ENCODE measurements at regions not wholly inside any gene's neighbourhood (a gene's known extent, or its start where the extent isn't known, plus 50 kb on each side); places are given as distances from the start of the nearest gene placed in this dataset.

DNA sequence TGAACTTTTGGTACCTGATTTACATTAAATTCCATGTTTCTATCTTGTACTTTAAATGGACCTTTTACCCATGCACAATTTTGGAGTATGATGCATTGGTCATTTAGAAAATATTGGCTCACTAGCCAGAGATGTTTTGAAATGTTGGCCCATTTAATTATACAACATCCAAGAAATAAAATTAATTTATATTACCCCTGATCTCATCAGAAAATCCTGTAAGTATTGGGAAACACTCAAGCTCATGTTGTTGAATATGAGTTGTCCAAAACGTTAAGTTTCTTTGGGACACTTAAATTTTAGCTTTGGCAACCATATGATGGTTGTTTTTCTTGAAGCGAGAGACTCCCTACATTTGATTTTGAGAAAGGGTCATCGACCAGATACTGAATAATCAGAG lies 492.7 kb downstream of the RPS24 start:
- no peak for DNase-seq

DNA sequence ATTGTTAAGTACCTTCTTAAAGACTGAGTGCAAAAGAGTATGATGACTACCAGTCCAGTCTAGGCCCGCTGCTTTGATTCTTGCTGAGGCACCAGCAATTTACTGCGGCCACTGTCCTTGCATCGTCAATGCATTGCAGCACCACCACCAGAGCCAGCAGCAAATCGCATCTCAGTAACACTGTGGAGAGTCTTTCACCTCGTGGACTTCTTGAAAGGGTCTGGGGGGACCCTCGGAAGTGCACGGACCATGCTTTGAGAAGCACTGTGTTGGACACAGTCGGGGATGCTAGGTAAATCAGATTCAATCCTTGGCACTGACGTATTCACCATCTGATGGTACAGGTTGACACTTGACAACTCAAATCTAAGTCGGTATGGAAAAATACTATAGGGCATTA lies 493.6 kb downstream of the RPS24 start:
- no peak for DNase-seq

DNA sequence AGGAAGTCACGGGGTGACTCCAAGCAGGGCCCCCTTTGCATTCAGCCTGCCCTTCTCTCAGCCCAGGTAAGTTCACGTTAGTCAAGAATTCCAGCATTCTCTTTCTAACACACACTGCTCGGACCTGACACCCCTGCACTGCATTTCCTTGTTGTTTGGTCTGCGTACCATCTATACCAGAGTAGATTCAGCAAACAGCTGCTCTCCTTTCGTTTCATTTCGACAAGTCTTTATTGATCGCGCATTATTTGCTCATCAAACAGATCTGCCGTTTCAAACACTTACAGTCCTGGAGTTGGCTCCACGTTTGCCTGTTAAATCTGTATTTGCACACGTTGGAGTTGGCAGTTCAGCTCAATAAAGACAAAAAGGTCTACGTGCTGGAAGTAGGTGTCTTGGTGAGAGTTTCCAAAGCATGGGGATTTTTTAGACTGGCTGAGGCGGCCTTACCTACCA lies 495.1 kb downstream of the RPS24 start:
- no peak for DNase-seq

DNA sequence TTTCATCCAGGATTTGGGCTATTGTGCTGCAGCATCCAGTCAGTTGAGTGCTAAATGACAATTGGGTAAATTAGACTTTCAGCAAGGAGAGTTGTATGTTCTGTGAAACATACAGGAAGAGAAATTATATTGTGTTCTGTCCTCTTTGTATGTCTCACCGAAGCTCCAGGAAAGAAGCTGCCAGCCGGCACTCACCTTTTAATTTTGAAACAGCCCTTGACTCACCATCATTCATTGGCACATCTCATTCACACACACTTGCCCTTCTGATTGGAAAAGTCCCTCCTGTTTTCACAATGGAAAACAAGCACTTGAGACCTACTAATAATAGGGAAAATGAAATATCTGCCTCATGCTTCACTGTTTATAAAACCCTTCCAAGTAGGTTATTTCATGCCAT lies 495.6 kb downstream of the RPS24 start:
- no peak for DNase-seq

DNA sequence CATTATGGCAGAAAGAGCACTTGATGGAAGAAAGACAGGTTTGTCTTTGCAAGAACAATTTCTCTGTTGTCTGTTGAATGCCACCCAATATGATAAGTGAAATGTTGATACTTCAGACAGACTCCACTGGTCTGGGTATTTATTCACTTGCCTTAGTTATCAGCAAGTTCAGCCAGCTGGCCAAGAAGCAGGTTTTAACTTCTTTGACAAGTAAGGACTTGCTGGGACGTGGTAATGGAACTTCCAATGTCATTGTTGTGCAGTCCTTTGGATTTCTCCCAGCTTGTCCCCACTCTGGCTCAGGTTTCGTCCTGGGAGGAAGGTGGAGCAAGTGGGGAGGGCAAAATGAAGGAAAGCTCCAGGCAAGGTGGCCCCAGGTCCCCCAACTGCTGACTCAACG lies 497.4 kb downstream of the RPS24 start:
- no peak for DNase-seq

DNA sequence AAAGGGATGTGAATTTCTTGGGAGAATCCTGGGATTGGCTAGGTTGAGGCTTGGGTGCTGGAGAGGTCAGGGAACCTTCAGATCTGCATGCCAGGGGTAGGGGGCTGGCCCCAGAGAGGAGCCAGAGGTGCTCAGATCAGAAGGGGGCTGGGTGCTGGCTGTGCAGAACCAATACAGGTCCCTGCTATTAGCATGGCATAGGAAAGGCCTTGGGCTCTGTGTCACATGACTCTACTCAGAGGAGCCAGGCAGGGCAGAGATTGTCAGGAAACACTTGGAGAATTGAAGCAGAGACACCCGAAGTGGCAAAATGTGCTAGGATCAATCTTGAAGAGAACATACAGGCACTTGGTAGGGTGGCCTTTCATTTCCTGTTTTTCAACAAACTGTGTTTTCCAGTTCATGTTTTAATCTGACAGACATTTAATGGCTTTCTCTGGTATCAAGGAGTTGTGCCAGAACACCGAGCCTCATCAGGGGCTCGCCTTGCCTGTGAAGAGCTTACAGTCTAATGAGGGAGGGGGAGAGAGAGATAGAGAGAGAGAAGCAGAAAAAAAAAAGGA lies 498.9 kb downstream of the RPS24 start:
- no peak for DNase-seq

DNA sequence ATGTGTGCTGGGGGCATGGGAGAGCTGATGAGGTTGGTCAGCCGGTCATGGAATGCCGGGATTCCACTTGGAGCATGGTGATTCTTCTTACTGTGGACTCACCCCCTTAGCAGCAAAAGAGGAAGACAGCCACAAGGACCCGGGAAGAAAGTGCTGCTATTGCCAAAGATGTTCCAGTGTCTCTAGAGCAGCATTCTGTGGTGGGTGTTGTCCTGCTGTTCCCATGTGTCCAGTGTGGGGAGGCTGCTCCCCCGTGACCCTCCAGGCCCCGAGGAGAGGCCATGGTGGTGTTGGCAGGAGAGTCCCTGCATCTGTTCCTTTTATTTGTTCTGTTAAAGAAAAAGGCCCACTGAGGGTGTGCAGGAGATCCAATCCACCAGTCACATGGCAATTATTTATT lies 499.4 kb downstream of the RPS24 start:
- no peak for DNase-seq

DNA sequence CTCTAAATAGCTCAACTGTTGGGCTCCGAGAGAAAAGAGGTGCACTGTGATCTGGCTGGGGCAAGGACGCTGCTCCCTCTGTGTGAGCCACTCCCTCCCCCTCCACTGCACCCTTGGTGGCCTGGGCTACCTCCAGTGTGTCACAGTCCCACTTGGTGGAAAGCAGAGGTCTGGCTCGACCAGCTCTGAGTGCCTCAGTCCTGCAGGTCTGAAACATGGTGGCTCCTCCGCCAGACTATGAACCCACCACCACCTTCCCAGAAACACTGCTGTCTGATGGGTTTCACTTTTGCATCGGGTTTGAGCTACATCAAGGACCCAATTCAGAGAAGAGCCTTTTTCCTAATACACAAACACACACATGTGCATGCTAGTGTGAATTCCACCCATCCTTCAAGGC lies 500.1 kb downstream of the RPS24 start:
- DNase-seq, result no peak

DNA sequence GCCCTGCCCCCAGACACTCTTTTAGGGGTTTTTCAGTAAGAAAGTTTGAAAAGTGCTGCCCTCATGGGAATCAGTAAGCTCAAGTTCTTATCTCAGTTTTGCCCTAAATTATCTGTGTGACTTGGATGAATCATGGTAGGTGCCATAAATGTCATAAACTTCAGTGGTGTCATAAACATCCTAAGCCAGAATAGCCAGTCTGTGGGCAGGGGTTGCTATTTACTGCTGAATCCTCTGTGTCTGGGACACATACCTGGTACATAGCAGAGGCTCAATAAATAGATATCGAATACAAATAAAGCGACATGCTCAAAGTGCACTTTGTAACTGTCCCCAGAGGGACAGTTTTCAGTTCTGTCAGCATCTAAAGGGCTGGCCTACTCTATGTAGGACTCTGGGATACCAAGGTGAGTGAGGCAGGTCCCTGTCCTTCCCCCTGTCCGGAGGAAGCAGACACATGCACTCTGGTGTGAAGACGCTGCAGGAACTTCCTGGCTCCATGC lies 502.1 kb downstream of the RPS24 start:
- no peak for DNase-seq

DNA sequence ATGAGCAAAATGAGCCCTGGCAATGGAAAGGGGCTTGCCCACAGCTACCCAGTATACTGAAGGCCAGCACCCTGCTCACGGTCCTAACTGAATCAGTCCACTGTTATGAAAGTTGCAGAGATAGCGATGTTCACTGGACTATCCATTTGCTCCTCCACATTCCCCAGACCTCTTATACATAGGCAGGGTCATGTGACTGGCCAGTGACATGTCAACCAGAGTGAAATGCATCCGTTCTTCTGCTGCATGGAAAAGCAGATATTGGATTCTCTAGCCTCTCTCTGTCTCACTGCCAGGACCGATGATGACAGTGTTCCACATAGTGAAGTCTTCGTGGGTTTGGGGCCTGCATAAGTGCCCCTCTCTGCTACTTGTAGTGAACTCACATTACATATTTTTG lies 503.4 kb downstream of the RPS24 start:
- no peak for DNase-seq

DNA sequence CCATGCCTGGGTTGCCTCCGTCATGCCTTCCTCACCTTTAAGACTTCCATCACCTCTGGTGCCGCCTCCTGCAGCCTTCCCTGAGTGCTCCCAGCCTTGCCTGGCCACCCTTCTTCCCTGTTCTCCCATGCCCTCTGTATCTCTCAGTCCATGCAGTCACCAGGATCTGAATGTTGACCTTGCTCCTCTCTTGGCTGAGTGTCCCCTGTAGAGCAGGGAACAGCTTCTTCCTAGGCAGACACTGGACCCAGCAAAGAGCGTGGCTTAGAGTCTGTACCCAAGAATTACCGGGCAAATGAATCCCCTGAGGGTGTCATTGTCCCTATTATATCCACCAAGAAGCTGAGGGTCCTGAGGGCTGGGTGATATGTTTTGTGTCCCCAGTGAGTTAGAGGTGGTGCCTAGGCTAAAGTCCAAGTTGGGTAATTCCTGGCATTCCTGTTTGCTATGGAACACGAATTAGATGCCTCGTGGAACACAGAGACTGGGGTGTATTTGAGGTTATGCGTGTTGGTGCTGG lies 505.6 kb downstream of the RPS24 start:
- DNase-seq, result no peak

DNA sequence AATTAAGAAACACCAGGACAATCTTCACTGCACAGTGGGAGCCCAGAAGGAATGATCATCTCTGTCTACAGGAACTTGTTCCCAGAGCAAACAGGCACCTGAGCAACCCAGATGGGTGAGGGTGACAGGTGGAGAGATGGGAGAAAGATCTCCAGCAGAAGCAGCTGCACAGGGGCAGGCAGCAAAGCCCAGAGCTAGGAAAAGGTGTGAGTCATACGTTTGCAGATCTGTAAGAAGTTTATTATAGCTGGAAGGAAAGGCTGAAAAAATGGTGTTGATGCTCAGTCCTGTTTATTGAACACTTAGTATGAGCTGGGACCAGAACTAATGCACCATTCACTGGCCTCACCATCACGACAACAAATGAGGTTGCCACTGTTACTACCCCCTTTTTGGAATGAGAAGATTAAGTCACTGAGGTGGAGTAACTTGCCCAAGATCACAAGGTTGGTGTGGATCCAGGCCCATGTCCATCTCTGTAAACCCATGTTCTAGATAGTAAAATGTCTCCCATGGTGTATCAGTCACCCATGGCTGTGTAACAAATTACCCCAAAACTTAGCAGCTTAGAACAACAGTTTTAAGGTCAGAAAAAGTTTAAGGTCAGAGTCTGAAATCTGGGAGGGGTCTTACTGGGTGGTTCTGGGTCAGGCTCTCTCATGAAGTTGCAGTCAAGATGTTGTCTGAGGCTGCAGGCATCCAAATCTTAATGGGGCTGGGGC lies 506.9 kb downstream of the RPS24 start:
- DNase-seq, result peak in 1 of 2 donors; percentile 25

DNA sequence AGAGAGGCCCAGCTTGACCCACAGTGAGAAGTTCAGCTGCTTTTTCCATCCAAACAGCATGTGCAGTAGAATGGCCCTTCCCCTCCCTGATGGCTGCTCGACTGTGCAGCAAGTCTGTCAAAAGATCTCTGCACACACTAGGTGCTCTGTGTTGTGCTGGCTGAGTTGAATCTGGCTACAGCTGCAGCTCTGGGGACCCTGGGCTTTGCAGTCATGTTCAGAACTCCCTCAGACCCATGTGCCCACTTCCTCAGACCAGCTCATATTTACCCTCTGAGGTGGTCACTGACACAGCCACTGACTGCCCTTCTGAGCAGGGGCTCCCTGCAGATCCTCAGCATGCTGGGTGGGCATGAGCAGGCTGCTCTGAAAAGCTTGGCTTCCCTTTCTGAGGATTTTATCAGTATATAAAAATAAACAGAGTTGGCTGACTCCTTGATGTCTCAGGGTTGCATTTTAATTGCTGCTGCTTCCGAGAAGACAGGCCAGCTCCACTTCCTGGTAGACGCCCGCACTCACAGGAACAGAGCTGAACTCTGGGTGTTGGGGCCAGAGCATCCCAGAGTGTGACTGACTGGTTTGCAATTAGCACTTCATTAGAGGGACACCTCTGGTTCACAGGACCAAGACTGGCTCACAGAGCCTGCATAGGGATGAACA lies 507.9 kb downstream of the RPS24 start:
- DNase-seq, result no peak

DNA sequence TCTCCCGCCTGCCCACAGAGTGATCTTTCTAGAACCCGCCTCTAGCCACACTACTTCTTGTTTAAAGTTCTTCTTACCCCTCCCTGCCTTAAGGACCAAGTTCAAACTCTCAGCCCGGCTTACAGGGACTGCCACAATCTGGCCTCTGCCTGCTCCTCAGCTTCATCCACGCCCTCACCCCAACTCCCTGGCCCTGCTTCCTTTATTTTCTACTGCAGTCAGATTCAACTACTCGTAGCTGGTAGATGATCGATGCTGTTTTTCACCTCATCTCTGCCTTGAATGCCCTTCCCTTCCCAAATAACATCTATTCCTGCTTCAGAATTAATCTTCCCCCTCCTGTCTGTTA lies 508.5 kb downstream of the RPS24 start:
- DNase-seq, result no peak

DNA sequence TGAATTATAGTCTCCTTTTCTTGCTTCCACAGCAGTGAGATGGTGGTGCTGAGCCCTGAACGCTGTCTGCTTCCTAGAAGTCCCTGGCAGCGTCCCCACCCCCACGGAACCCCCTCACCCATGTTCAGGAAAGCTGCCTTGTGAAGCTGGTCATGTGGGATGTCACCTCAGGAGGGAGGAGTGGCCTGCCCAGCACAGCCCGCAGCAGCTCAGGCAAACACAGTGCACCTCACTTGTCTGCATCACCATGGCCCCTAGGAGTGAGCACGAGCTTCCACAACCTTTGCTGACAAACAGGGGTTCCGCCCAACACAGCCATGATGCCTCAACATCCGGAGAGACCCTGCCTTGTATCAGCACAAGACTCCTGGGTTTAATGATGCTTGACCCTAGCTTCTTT lies 508.9 kb downstream of the RPS24 start:
- no peak for DNase-seq

DNA sequence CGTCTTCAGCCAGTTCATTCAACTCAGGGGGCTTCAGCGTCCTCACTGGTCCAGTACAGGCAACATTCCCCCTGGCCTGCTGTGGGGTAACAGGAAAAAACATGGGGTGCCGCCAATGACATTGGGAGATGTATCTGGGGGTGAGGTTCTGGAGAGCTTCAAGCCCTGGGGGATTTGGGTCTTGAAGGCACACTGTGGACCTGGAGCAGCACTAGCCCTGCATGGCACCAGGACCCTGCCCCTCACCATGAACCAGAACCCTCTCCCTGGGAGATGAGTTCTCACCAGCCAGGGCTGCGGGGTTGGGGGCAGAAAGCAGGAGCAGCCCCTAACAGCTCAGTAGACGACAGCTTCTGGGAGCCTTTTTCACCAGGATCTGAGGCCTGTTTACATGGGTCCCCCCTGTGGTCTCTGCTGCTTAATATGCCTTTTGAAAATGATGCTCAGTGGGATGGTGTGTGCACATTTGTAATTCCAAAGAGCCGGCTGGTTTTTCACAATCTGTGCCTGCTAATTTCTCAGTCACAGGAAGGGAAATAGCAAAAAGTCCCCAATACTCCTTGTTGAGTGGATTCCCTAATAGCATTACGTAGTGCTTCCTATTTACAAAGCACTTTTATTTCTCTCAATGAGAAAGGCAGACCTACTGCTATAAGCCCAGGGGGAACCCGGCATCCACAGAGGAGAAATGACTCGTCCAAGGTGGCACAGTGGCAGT lies 509.5 kb downstream of the RPS24 start:
- no peak for DNase-seq

DNA sequence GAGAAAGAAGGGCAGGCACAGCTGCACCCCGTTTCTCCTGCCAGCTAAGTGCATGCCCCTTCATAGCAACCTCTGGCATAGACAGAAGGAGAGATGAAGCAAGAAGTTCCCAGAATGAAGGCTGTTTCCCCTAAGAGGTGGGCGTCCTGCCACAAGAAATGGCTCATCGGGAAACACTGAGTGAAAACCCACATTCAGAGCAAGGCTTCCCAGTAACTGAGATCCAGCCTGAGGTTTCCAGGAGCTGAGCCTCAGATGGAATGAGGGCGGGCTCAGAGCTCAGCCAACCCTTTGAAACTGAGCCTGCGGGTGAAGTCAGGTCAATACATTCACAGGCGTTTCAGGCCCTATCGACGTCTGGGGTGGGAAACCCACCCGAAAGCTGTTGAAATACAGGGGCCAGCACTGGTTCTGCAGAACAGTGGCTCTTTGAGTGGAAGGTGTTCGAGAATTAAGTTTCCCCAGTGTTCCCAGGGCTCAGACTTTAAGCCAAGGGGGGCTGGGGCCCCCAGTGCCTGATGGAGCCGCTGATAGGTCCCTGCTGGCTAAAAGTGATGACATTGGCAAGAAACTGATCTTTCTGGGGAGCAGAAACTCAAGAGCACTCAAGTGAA lies 510.2 kb downstream of the RPS24 start:
- DNase-seq, result no peak

DNA sequence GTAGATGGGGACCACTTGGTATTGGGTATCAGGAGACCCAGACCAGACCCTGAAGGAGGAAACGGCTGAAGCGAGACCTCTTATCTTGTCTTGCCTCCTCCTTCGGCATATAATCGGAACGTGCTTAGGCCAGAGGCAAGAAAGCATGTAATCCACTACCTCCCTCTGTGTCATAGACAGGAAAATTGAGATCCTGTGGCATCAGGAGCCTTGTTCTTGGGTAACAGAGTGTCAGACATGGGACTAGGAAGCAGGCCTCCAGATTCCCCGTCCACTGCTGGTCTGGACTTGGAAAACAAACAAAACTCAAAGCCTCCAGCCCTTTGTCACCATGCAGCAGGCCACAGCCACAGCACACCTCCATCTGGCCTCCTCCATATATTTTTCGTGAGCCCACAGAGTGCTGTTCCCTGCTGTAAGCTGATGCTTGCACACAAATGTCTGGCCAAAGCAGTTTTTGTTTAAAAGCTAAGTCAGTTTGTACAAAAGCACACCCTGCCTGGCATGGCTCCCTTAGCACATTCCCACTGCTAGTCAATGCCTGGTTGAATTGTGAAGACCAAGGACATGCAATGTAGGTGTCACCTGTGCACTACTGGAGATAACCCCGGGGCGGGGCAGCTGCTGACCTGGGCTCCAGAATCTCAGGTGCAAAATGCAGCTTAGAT lies 510.9 kb downstream of the RPS24 start:
- no peak for DNase-seq

DNA sequence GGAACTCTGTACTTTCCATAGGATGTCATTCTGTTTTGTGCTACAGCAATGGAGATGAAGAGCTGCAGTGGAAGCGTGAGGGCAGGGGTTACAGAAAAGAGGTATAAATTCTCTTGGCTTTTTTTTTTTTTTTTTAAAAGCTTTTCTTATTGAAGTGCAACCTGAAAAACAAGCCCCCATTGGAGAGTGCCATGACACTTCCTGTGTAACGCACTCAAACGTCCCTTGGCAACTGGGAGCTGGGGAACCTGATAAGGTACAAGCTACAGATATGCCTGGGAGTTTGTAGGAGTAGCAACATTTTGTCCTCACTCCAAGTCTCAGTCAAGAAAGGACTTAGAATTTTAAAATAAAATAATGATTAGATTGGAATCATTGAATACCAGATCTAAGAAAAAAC lies 512.1 kb downstream of the RPS24 start:
- DNase-seq, result no peak

DNA sequence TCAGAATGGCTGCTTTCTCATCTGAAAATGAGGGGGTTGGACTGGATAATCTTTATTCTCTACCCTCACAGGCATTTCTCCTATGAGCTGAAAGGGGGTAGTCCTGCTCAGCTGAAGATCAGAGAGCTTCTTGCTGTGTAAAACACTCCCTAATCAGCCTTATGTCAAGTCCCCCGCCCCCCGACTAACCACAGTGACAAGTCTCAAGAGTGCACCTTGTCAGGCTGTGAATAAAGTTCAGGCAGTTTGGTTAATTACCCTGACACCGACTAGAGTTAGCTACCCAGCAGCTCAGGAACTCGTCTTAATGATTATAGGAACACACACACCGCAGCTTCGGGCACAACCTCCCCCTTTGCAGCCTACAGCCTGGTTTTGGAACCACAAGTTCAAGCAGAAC lies 513.7 kb downstream of the RPS24 start:
- DNase-seq, result no peak

DNA sequence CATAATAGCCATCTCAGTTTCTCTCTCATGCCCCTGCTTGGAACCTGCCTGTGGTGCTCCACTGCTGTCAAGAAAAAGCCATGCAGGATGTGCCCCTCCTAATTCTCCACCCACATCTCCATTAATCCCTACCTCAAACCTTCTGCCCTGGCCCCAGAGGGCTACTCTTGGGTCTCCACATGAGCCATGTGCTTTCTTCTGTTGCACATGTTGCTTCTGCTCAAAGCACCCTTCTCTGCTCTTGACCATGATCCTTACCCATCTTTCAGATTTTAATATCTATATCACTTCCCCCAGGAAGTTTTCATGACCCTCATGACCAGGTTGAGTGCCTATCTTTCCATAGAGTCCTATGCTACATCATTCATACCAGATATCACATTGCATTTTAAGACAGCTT lies 514.2 kb downstream of the RPS24 start:
- no peak for DNase-seq

DNA sequence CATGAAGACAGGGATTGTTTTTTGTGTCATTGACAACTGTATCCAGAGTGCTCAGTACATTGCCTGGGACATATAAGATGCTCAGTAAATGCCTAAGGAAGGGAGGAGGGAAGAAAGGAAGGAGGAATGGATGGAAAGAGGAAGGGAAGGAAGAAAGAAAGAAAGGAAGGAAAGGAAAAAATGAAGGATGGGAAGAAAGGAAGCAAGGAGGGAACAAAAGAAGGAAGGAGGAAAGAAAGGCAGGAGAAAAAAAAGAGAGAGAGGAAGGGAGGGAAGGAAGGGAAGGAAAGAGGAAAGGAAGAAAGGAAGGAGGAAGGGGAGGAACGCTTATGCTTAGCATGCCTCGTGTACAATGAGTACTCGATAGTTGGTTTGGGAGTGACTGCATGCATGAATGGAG lies 514.7 kb downstream of the RPS24 start:
- DNase-seq, result no peak
